GM18498 (cell line): ENCODE measurements at regions not wholly inside any gene's neighbourhood (a gene's known extent, or its start where the extent isn't known, plus 50 kb on each side); places are given as distances from the start of the nearest gene placed in this dataset.

Source experiments
- ATAC-seq: cut with Tn5 transposase; IDR thresholded peaks from one replicate; pipeline ENCODE4 v1.9.1; 2021; ENCODE audit warnings: mild to moderate bottlenecking, moderate library complexity; ENCODE audit not compliant: unreplicated experiment

GRCh38 chr5:82812575-82812974 is 264.6 kb downstream of the TMEM167A start:
- ATAC-seq, result no peak

GRCh38 chr5:82811490-82811889 is 265.7 kb downstream of the TMEM167A start:
- no peak for ATAC-seq

GRCh38 chr5:82809420-82810143 is 267.6 kb downstream of the TMEM167A start:
- no peak for ATAC-seq

GRCh38 chr5:82808960-82809359 is 268.2 kb downstream of the TMEM167A start:
- ATAC-seq, result no peak

- no peak for ATAC-seq
Observed at GRCh38 chr5:82807021-82807420, 270.2 kb downstream of the TMEM167A start.

GRCh38 chr5:82806513-82806912 is 270.7 kb downstream of the TMEM167A start:
- no peak for ATAC-seq

- ATAC-seq, result no peak
Observed at GRCh38 chr5:82804155-82804690, 273.0 kb downstream of the TMEM167A start.

- peak; percentile 61 for ATAC-seq
Observed at GRCh38 chr5:82802954-82803353, 274.2 kb downstream of the TMEM167A start.

- ATAC-seq, result no peak
Observed at GRCh38 chr5:82800826-82801225, 276.4 kb downstream of the TMEM167A start.

GRCh38 chr5:82799361-82800077 is 277.7 kb downstream of the TMEM167A start:
- ATAC-seq, result no peak

GRCh38 chr5:82798676-82799075 is 278.5 kb downstream of the TMEM167A start:
- ATAC-seq, result no peak

- no peak for ATAC-seq
Observed at GRCh38 chr5:82796643-82797416, 280.4 kb downstream of the TMEM167A start.

GRCh38 chr5:82794876-82795275 is 282.3 kb downstream of the TMEM167A start:
- ATAC-seq, result no peak

- no peak for ATAC-seq
Observed at GRCh38 chr5:82793808-82794419, 283.3 kb downstream of the TMEM167A start.

GRCh38 chr5:82792096-82792495 is 285.1 kb downstream of the TMEM167A start:
- no peak for ATAC-seq

- ATAC-seq, result no peak
Observed at GRCh38 chr5:82789095-82789494, 288.1 kb downstream of the TMEM167A start.

- ATAC-seq, result no peak
Observed at GRCh38 chr5:82786748-82787147, 290.4 kb downstream of the TMEM167A start.

- no peak for ATAC-seq
Observed at GRCh38 chr5:82785882-82786509, 291.2 kb downstream of the TMEM167A start.

- no peak for ATAC-seq
Observed at GRCh38 chr5:82785456-82785855, 291.7 kb downstream of the TMEM167A start.

GRCh38 chr5:82784521-82784920 is 292.7 kb downstream of the TMEM167A start:
- ATAC-seq, result no peak
